NCI-H748 treated with DMSO at 0.1 percent for 48 hours (cell line): ENCODE measurements at regions not wholly inside any gene's neighbourhood (a gene's known extent, or its start where the extent isn't known, plus 50 kb on each side); places are given as distances from the start of the nearest gene placed in this dataset.
"Not testable (repeated sequence)": the region's sequence is repeated elsewhere in the genome, so short reads cannot be mapped to it uniquely, and the experiment has no call there.

Experiments used
- DNase-seq: peaks from one replicate; lab custom pipeline; 2025; lab: John Stamatoyannopoulos, UW

- no peak for DNase-seq
Measured at GRCh38 chr2:122019724-122020123, 264.3 kb downstream of the TSN start.

GRCh38 chr2:122020377-122020776, 264.9 kb downstream of the TSN start:
- DNase-seq, result no peak

- DNase-seq, result no peak
Measured at GRCh38 chr2:122021941-122022340, 266.5 kb downstream of the TSN start.

GRCh38 chr2:122022531-122022930, 267.1 kb downstream of the TSN start:
- no peak for DNase-seq

GRCh38 chr2:122023059-122023864, 267.8 kb downstream of the TSN start:
- no peak for DNase-seq

- DNase-seq, result no peak
Measured at GRCh38 chr2:122027510-122028217, 272.2 kb downstream of the TSN start.

GRCh38 chr2:122028371-122029100, 273.1 kb downstream of the TSN start:
- no peak for DNase-seq

- DNase-seq, result no peak
Measured at GRCh38 chr2:122029456-122029855, 274.0 kb downstream of the TSN start.

GRCh38 chr2:122029945-122030344, 274.5 kb downstream of the TSN start:
- no peak for DNase-seq

- DNase-seq, result no peak
Measured at GRCh38 chr2:122031544-122032263, 276.3 kb downstream of the TSN start.

GRCh38 chr2:122032264-122032645, 276.8 kb downstream of the TSN start:
- no peak for DNase-seq

GRCh38 chr2:122033778-122034177, 278.3 kb downstream of the TSN start:
- no peak for DNase-seq

GRCh38 chr2:122034344-122034743, 278.9 kb downstream of the TSN start:
- DNase-seq, result peak; percentile 70

- DNase-seq, result peak; percentile 31
Measured at GRCh38 chr2:122034777-122035176, 279.3 kb downstream of the TSN start.

GRCh38 chr2:122038816-122039215, 283.4 kb downstream of the TSN start:
- DNase-seq, result not testable (repeated sequence)

- DNase-seq, result no peak
Measured at GRCh38 chr2:122041455-122041854, 286.0 kb downstream of the TSN start.

GRCh38 chr2:122051659-122052058, 296.2 kb downstream of the TSN start:
- not testable (repeated sequence) for DNase-seq

GRCh38 chr2:122055521-122055931, 300.1 kb downstream of the TSN start:
- DNase-seq, result no peak

GRCh38 chr2:122056853-122057252, 301.4 kb downstream of the TSN start:
- DNase-seq, result no peak

GRCh38 chr2:122061206-122061605, 305.8 kb downstream of the TSN start:
- DNase-seq, result no peak

GRCh38 chr2:122061831-122062230, 306.4 kb downstream of the TSN start:
- DNase-seq, result no peak

GRCh38 chr2:122062506-122062905, 307.1 kb downstream of the TSN start:
- DNase-seq, result no peak
